IMR-90 (cell line): ENCODE measurements at regions not wholly inside any gene's neighbourhood (a gene's known extent, or its start where the extent isn't known, plus 50 kb on each side); places are given as distances from the start of the nearest gene placed in this dataset.

Experiments
- ATAC-seq: fragments of 200-7000 bp; cut with Tn5 transposase; 2 replicates; pipeline ENCODE4 v1.9.1; 2020; ENCODE audit warnings: low read depth, mild to moderate bottlenecking, moderate library complexity
- BruUV-seq: library from RNA; stranded (reverse); fragments of 400-500 nt; replicated peaks from 2 replicates; lab custom pipeline; 2021; lab: Mats Ljungman, UMichigan
- CTCF ChIA-PET: fragments of 300-600 bp; formaldehyde crosslinking; extraction: SDS; loops from one replicate; lab custom pipeline; 2021; ENCODE audit warnings: antibody characterized with exemption; lab: Yijun Ruan, JAX
- POLR2A ChIA-PET: fragments of 300-600 bp; sonication (Branson Sonifier 250); formaldehyde crosslinking; loops from one replicate; lab custom pipeline; 2022; ENCODE audit warnings: antibody characterized with exemption; ENCODE audit not compliant: unreplicated experiment; lab: Charles Lee
- DNase-seq: peaks from one replicate; pipeline ENCODE4 v3.0.0; 2013
- H2AFZ ChIP-seq: replicated peaks from 2 replicates; pipeline ENCODE3; 2013; ENCODE audit warnings: low read length, mild to moderate bottlenecking; ENCODE audit not compliant: poor library complexity
- H2AK5ac ChIP-seq: 2 replicates; pipeline ENCODE4 v1.6.1; 2013; ENCODE audit warnings: low read depth, low read length, inconsistent platforms
- H2AK9ac ChIP-seq: replicated peaks from 2 replicates; pipeline ENCODE3; 2013; ENCODE audit warnings: mild to moderate bottlenecking, low read depth, low read length, moderate library complexity; ENCODE audit not compliant: poor library complexity
- H2BK120ac ChIP-seq: 2 replicates; pipeline ENCODE4 v1.6.1; 2013; ENCODE audit warnings: low read depth, low read length, inconsistent platforms
- H2BK15ac ChIP-seq: 3 replicates; pipeline ENCODE4 v1.6.1; 2013; ENCODE audit warnings: low read depth, low read length, inconsistent platforms
- H2BK20ac ChIP-seq: 2 replicates; pipeline ENCODE4 v1.6.1; 2013; ENCODE audit warnings: low read depth, mild to moderate bottlenecking, inconsistent platforms, low read length, moderate library complexity
- H2BK5ac ChIP-seq: 2 replicates; pipeline ENCODE4 v1.6.1; 2013; ENCODE audit warnings: mild to moderate bottlenecking, low read depth, low read length, inconsistent platforms; ENCODE audit not compliant: poor library complexity, severe bottlenecking
- H3K14ac ChIP-seq: replicated peaks from 2 replicates; pipeline ENCODE4 v1.6.1; 2013; ENCODE audit warnings: low read depth, low read length, inconsistent platforms
- H3K18ac ChIP-seq: 2 replicates; pipeline ENCODE4 v1.6.1; 2013; ENCODE audit warnings: low read depth, low read length, control low read depth
- H3K23ac ChIP-seq: 2 replicates; pipeline ENCODE4 v1.6.1; 2013; ENCODE audit warnings: low read depth, low read length, inconsistent platforms
- H3K27ac ChIP-seq: 2 replicates; pipeline ENCODE4 v1.5.1; 2013; ENCODE audit warnings: mild to moderate bottlenecking, control low read depth, low read length; ENCODE audit not compliant: insufficient read depth
- H3K27me3 ChIP-seq: 2 replicates; pipeline ENCODE4 v1.6.1; 2013; ENCODE audit warnings: low read length; ENCODE audit not compliant: control insufficient read depth, insufficient read depth
- H3K36me3 ChIP-seq: 2 replicates; pipeline ENCODE4 v1.6.1; 2013; ENCODE audit warnings: low read length, mixed read lengths; ENCODE audit not compliant: control insufficient read depth, insufficient read depth
- H3K4ac ChIP-seq: 2 replicates; pipeline ENCODE4 v1.6.1; 2013; ENCODE audit warnings: low read depth, low read length, inconsistent platforms
- H3K4me1 ChIP-seq: 2 replicates; pipeline ENCODE4 v1.6.1; 2013; ENCODE audit warnings: low read length, mixed read lengths; ENCODE audit not compliant: control insufficient read depth, insufficient read depth
- H3K4me2 ChIP-seq: 2 replicates; pipeline ENCODE4 v1.6.1; 2013; ENCODE audit warnings: low read depth, mild to moderate bottlenecking, control low read depth, low read length, moderate library complexity
- H3K4me3 ChIP-seq: 2 replicates; pipeline ENCODE4 v1.5.1; 2013; ENCODE audit warnings: low read depth, mild to moderate bottlenecking, control low read depth, low read length, moderate library complexity; ENCODE audit not compliant: insufficient read depth
- H3K56ac ChIP-seq: 2 replicates; pipeline ENCODE4 v1.6.1; 2013; ENCODE audit warnings: low read length, inconsistent platforms; ENCODE audit not compliant: insufficient read depth; ENCODE audit errors: extremely low read depth
- H3K79me1 ChIP-seq, 2 experiments: 2 replicates each; pipeline ENCODE4 v1.6.1; 2013; ENCODE audit warnings: low read length in 2 of 2, inconsistent platforms in 1 of 2, low read depth in 1 of 2
- H3K9ac ChIP-seq: 2 replicates; pipeline ENCODE4 v1.6.1; 2013; ENCODE audit warnings: low read depth, low read length, control low read depth
- H3K9me1 ChIP-seq: 2 replicates; pipeline ENCODE4 v1.6.1; 2013; ENCODE audit warnings: low read length, inconsistent platforms; ENCODE audit not compliant: insufficient read depth
- H3K9me3 ChIP-seq: 2 replicates; pipeline ENCODE4 v1.6.1; 2013; ENCODE audit warnings: low read length; ENCODE audit not compliant: control insufficient read depth, insufficient read depth
- H4K20me1 ChIP-seq: 2 replicates; pipeline ENCODE4 v1.6.1; 2013; ENCODE audit warnings: low read length, inconsistent platforms; ENCODE audit not compliant: insufficient read depth
- H4K5ac ChIP-seq: 2 replicates; pipeline ENCODE4 v1.6.1; 2013; ENCODE audit warnings: mild to moderate bottlenecking, low read depth, low read length, control low read depth
- H4K8ac ChIP-seq, 2 experiments: 2 replicates each; pipeline ENCODE4 v1.6.1; 2013; ENCODE audit warnings: low read depth in 2 of 2, low read length in 2 of 2, control low read depth in 1 of 2, inconsistent platforms in 1 of 2
- H4K91ac ChIP-seq: 2 replicates; pipeline ENCODE4 v1.6.1; 2013; ENCODE audit warnings: low read depth, low read length, inconsistent platforms; ENCODE audit not compliant: insufficient read depth
- BHLHE40 ChIP-seq: fragments of 150-350 bp; IDR thresholded peaks from 2 replicates; pipeline ENCODE4 v1.6.1; 2016; ENCODE audit warnings: mild to moderate bottlenecking, low read depth, low read length
- CEBPB ChIP-seq: IDR thresholded peaks from 2 replicates; pipeline ENCODE4 v1.6.1; 2012; ENCODE audit warnings: low read depth, low read length, improper control_type of control experiment
- CHD1 ChIP-seq: IDR thresholded peaks from 2 replicates; pipeline ENCODE4 v1.6.1; 2012; ENCODE audit warnings: low read depth, low read length, improper control_type of control experiment
- MAFK ChIP-seq: IDR thresholded peaks from 2 replicates; pipeline ENCODE4 v1.6.1; 2012; ENCODE audit warnings: low read depth, low read length, improper control_type of control experiment
- MAZ ChIP-seq: IDR thresholded peaks from 2 replicates; pipeline ENCODE4 v1.6.1; 2012; ENCODE audit warnings: low read depth, mild to moderate bottlenecking, low read length, improper control_type of control experiment, moderate library complexity, borderline replicate concordance
- MXI1 ChIP-seq: IDR thresholded peaks from 2 replicates; pipeline ENCODE4 v1.6.1; 2012; ENCODE audit warnings: low read depth, mild to moderate bottlenecking, low read length, moderate library complexity, borderline replicate concordance
- POLR2A ChIP-seq: IDR thresholded peaks from 2 replicates; pipeline ENCODE4 v1.6.1; 2012; ENCODE audit warnings: mild to moderate bottlenecking, low read depth, low read length
- RAD21 ChIP-seq: IDR thresholded peaks from 2 replicates; pipeline ENCODE4 v1.6.1; 2012; ENCODE audit warnings: low read length, improper control_type of control experiment
- RCOR1 ChIP-seq: IDR thresholded peaks from 2 replicates; pipeline ENCODE4 v1.6.1; 2012; ENCODE audit warnings: mild to moderate bottlenecking, low read length, improper control_type of control experiment; ENCODE audit not compliant: insufficient replicate concordance
- RFX5 ChIP-seq: IDR thresholded peaks from 2 replicates; pipeline ENCODE4 v1.8.0; 2012; ENCODE audit warnings: low read depth, mild to moderate bottlenecking, low read length, moderate library complexity
- SMC3 ChIP-seq: fragments of 150-350 bp; IDR thresholded peaks from 2 replicates; pipeline ENCODE4 v1.6.1; 2016; ENCODE audit warnings: low read depth, mild to moderate bottlenecking, antibody characterized with exemption, low read length, moderate library complexity
- WGBS, 2 experiments: methylation state at CpG; one replicate each; pipeline versions ENCODE4 v1.1.5 to v1.1.7; 2013; ENCODE audit warnings: missing lambda C conversion rate in 2 of 2; ENCODE audit not compliant: insufficient read length in 1 of 2; ENCODE audit errors: extremely low coverage in 2 of 2; 5-methylcytosine and 5-hydroxymethylcytosine counted together
- dilution Hi-C: fragments of 300-500 bp; cut with HindIII; formaldehyde crosslinking; loops from one replicate; pipeline ENCODE4 v1.14.3; 2018; ENCODE audit warnings: low sequenced_read_pairs; ENCODE audit not compliant: unreplicated experiment
- in situ Hi-C: fragments of 300-500 bp; cut with MboI; formaldehyde crosslinking; loops from 3 replicates; pipeline ENCODE4 v1.14.3; 2019; ENCODE audit warnings: low sequenced_read_pairs, inconsistent platforms, mixed read lengths
- intact Hi-C: fragments of 100-400 bp; cut with micrococcal nuclease; formaldehyde crosslinking; loops from 2 replicates; pipeline ENCODE4 v1.10.0; 2022
- TF ChIP-seq, protein P1 (sequence below): fragments of 150-350 bp; IDR thresholded peaks from 2 replicates; pipeline ENCODE4 v1.6.1; 2016; ENCODE audit warnings: low read depth, mild to moderate bottlenecking, low read length, moderate library complexity, borderline replicate concordance
- TF ChIP-seq, protein P2 (sequence below): conservative IDR thresholded peaks from 2 replicates; pipeline ENCODE4 v1.5.1; 2012; ENCODE audit warnings: mild to moderate bottlenecking, low read depth, low read length, improper control_type of control experiment

DNA sequence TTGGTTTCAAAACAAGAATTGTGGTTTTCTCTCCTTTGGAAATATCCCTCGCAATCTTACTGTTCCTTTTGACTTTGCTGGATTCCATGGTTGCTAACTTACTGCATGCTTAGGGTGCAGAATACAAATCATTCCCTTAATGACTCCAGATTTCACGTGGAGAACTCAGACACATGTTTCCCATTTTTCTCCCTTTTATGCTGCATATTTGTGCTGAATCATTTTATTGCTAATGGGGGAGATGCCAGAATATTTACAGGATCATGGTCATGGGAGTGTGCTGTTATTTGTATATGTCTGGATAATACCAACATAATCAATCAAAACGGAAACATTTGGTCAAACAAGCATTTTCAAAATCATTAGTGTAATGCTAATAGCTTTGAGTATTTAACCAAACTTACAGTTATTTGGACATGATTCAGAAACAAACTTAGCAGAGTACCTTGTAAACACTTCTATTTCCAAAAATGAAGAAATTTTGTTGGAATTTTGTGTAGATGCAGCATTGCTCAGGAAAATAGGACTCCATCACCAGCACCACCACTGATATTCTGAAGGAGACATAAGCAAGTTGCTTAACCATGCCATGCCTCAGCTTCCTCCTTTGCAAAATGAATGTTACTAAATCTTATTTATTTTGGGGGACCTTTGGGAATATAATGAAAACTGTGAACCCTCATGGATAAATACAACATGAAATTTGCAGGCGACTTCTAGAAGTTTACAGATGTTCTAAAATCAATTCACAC is 122.5 kb upstream of the RND3 start:
- Histone ChIP-seq H2AK9ac (no peak overlapping the region), H3K79me1 (peaks cover 10 to 18% of the 10 kb centered on the region in 2 experiments), H3K4me1 (peaks cover 13% of the 10 kb centered on the region), H3K23ac (peak overlapping the region; percentile 78; the same call in 1 of the 2 replicates), H3K56ac (peak overlapping the region; percentile 28), H2BK5ac (peak overlapping the region; percentile 61), H2BK20ac (peak overlapping the region; percentile 94), H3K9me1 (peaks cover 5% of the 10 kb centered on the region; the same call in 1 of the 2 replicates), H3K18ac (peak overlapping the region; percentile 54), H3K36me3 (no peaks in the 10 kb centered on the region), H2AK5ac (no peak overlapping the region), H4K5ac (no peak overlapping the region; the same call in none of the 2 replicates), H3K14ac (peak overlapping the region; percentile 23; the same call in 1 of the 2 replicates), H3K9ac (no peak overlapping the region; the same call in 1 of the 2 replicates), H2BK15ac (0 out of 3 replicates have a peak overlapping the region, but pooled peaks have one; percentile 19), H2AFZ (no peak overlapping the region), H3K27ac (peak overlapping the region; percentile 86; the same call in 1 of the 2 replicates), H3K4me3 (no peak overlapping the region), H4K8ac (peak overlapping the region in 1 of 2 experiments; percentile 84; a peak in 2 of 4 replicates), H3K4me2 (peak overlapping the region; percentile 49; the same call in 1 of the 2 replicates), H3K27me3 (no peaks in the 10 kb centered on the region), H4K91ac (peak overlapping the region; percentile 43), H3K9me3 (no peaks in the 10 kb centered on the region), H2BK120ac (peak overlapping the region; percentile 84), H4K20me1 (no peaks in the 10 kb centered on the region), H3K4ac (peak overlapping the region; percentile 93; the same call in 1 of the 2 replicates)
- in situ Hi-C loops (loop anchor here (10.0 to 25.0 kb wide), 2 partner anchors 627 to 1015 kb away; no protein-coding TSS in a partner anchor), dilution Hi-C loops (no loop called here), intact Hi-C loops (loop anchor here (1.0 to 5.0 kb wide), 9 partner anchors 39 to 1013 kb away; partner anchors contain the start of gene RND3)
- ATAC-seq (peak; percentile 70), DNase-seq (peak; percentile 88)
- no CpG with 5 or more reads among the region's 4 CpGs for WGBS, 2 experiments
- no TSS peak for BruUV-seq
- POLR2A ChIA-PET, result interaction anchor here (0.6 to 1.7 kb wide), 5 partner anchors 8 to 868 kb away, joined by 3 to 8 read pairs (median 3); no protein-coding TSS in a partner anchor
- CTCF ChIA-PET, result interaction anchor here (1.2 to 1.8 kb wide), 4 partner anchors 23 to 629 kb away, joined by 3 to 4 read pairs (median 4); no protein-coding TSS in a partner anchor
- TF ChIP-seq CEBPB (no peak), RCOR1 (no peak), MAFK (peak; percentile 43), RFX5 (no peak), BHLHE40 (0 out of 2 replicates have a peak, but pooled peaks have one; percentile 34), CHD1 (no peak), MAZ (no peak), SMC3 (peak; percentile 17; the same call in 1 of the 2 replicates), RAD21 (peak; percentile 9; the same call in 1 of the 2 replicates), MXI1 (peak; percentile 82; the same call in 1 of the 2 replicates), POLR2A (no peak)
- TF ChIP-seq, protein P1, sequence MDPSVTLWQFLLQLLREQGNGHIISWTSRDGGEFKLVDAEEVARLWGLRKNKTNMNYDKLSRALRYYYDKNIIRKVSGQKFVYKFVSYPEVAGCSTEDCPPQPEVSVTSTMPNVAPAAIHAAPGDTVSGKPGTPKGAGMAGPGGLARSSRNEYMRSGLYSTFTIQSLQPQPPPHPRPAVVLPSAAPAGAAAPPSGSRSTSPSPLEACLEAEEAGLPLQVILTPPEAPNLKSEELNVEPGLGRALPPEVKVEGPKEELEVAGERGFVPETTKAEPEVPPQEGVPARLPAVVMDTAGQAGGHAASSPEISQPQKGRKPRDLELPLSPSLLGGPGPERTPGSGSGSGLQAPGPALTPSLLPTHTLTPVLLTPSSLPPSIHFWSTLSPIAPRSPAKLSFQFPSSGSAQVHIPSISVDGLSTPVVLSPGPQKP, result no peak
- TF ChIP-seq, protein P2, sequence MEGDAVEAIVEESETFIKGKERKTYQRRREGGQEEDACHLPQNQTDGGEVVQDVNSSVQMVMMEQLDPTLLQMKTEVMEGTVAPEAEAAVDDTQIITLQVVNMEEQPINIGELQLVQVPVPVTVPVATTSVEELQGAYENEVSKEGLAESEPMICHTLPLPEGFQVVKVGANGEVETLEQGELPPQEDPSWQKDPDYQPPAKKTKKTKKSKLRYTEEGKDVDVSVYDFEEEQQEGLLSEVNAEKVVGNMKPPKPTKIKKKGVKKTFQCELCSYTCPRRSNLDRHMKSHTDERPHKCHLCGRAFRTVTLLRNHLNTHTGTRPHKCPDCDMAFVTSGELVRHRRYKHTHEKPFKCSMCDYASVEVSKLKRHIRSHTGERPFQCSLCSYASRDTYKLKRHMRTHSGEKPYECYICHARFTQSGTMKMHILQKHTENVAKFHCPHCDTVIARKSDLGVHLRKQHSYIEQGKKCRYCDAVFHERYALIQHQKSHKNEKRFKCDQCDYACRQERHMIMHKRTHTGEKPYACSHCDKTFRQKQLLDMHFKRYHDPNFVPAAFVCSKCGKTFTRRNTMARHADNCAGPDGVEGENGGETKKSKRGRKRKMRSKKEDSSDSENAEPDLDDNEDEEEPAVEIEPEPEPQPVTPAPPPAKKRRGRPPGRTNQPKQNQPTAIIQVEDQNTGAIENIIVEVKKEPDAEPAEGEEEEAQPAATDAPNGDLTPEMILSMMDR, result no peak
